NCI-H226 (cell line): ENCODE measurements at regions not wholly inside any gene's neighbourhood (a gene's known extent, or its start where the extent isn't known, plus 50 kb on each side); places are given as distances from the start of the nearest gene placed in this dataset.
"Not testable (repeated sequence)": the region's sequence is repeated elsewhere in the genome, so short reads cannot be mapped to it uniquely, and the experiment has no call there.

Experiments
- DNase-seq: peaks from one replicate; pipeline ENCODE4 v3.0.0-alpha.2; 2015

- no peak for DNase-seq
Observed at GRCh38 chr9:117864385-117865057, 160.3 kb downstream of the TLR4 start.

GRCh38 chr9:117868594-117868993 is 164.4 kb downstream of the TLR4 start:
- no peak for DNase-seq

- no peak for DNase-seq
Observed at GRCh38 chr9:117869287-117869686, 165.1 kb downstream of the TLR4 start.

- no peak for DNase-seq
Observed at GRCh38 chr9:117869712-117870111, 165.5 kb downstream of the TLR4 start.

- DNase-seq = no peak
Observed at GRCh38 chr9:117873664-117874063, 169.5 kb downstream of the TLR4 start.

- no peak for DNase-seq
Observed at GRCh38 chr9:117875886-117876285, 171.7 kb downstream of the TLR4 start.

GRCh38 chr9:117882171-117882570 is 178.0 kb downstream of the TLR4 start:
- DNase-seq = no peak

- no peak for DNase-seq
Observed at GRCh38 chr9:117886616-117887015, 182.4 kb downstream of the TLR4 start.

- no peak for DNase-seq
Observed at GRCh38 chr9:117887383-117887782, 183.2 kb downstream of the TLR4 start.

GRCh38 chr9:117887941-117888340 is 183.7 kb downstream of the TLR4 start:
- no peak for DNase-seq

GRCh38 chr9:117903453-117903852 is 199.2 kb downstream of the TLR4 start:
- no peak for DNase-seq

- DNase-seq = no peak
Observed at GRCh38 chr9:117906763-117907162, 202.6 kb downstream of the TLR4 start.

- DNase-seq = no peak
Observed at GRCh38 chr9:117907420-117907819, 203.2 kb downstream of the TLR4 start.

GRCh38 chr9:117916291-117916690 is 212.1 kb downstream of the TLR4 start:
- no peak for DNase-seq

GRCh38 chr9:117917873-117918272 is 213.7 kb downstream of the TLR4 start:
- DNase-seq = no peak

GRCh38 chr9:117919538-117919937 is 215.3 kb downstream of the TLR4 start:
- DNase-seq = no peak

GRCh38 chr9:117926031-117926658 is 221.9 kb downstream of the TLR4 start:
- DNase-seq = no peak

- DNase-seq = no peak
Observed at GRCh38 chr9:117927354-117927753, 223.2 kb downstream of the TLR4 start.

- DNase-seq = no peak
Observed at GRCh38 chr9:117929868-117930267, 225.7 kb downstream of the TLR4 start.

- no peak for DNase-seq
Observed at GRCh38 chr9:117932585-117932984, 228.4 kb downstream of the TLR4 start.

GRCh38 chr9:117936185-117937130 is 232.3 kb downstream of the TLR4 start:
- no peak for DNase-seq

- DNase-seq = no peak
Observed at GRCh38 chr9:117938086-117938485, 233.9 kb downstream of the TLR4 start.

- no peak for DNase-seq
Observed at GRCh38 chr9:117938896-117939295, 234.7 kb downstream of the TLR4 start.

- not testable (repeated sequence) for DNase-seq
Observed at GRCh38 chr9:117944750-117945149, 240.5 kb downstream of the TLR4 start.
